G401 (cell line): ENCODE measurements at regions not wholly inside any gene's neighbourhood (a gene's known extent, or its start where the extent isn't known, plus 50 kb on each side); places are given as distances from the start of the nearest gene placed in this dataset.
A peak's percentile ranks its signal among the peaks of the same experiment; 100 is the strongest.

Experiments
- DNase-seq: peaks from one replicate; pipeline ENCODE4 v3.0.0-alpha.2; 2015; ENCODE audit warnings: low spot score
- in situ Hi-C: cut with HindIII; loops from 2 replicates; pipeline ENCODE4 v1.10.0; 2016; ENCODE audit warnings: low sequenced_read_pairs, mixed read lengths

DNA sequence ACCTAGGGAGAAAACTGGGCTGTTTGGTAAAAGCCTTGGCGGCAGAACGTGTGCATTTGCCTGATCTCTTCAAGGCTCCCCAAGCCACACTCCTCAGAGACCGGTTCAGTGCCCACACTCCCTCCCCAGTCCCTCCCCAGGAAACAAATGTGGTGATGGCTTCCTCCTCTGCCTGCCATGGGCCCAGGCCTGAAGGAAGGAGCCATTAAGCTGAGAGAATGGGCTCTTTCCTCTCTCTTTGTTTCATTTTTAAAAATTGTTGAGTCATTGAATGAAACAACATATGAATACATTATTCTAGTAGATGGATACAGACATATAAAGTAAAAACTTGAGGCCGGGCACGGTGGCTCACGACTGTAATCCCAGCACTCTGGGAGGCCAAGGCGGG is 50.6 kb upstream of the YWHAQ start:
- in situ Hi-C loops = no loop called here
- DNase-seq = no peak

DNA sequence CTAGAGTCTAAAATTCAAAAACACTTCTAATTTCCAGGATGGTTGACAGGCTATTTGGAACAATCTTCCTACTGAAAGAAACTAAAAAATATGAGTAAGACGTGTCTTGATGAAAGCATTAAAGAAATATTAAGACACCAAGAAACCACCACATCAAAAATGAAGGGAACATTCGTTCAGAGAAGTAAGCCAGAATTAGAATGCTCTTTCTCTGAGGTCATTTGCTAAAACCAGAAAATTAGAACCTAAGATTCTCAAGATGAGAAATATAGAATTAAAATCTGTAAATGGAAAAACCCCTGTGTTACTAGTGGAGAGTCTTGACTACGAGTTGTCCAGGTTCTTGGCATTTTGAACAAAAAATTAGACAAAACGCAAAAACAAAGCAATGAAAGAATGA is 54.8 kb upstream of the YWHAQ start:
- in situ Hi-C loops = no loop called here

DNA sequence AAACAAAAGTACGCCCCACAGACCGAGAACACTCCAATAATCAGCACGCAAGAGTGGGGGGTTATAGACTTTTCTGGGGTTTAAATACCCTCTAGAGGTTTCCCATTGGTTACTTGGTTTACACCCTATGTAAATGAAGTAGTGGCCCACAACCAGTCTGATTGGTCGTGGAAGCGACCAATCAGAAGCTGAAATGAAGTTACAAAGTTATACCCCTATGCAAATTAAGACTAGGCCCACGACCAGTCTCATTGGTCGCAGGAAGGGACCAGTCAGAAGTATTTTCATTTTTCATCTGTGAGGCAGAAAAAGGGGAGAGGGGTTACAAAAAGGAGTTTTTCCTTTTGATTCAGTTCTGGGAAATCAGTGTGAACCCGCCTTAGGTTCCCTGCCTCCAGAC is 55.3 kb upstream of the YWHAQ start:
- DNase-seq = no peak
- in situ Hi-C loops = no loop called here

More for the DNA sequence above, 54.8 kb upstream of the YWHAQ start:
- no peak for DNase-seq

DNA sequence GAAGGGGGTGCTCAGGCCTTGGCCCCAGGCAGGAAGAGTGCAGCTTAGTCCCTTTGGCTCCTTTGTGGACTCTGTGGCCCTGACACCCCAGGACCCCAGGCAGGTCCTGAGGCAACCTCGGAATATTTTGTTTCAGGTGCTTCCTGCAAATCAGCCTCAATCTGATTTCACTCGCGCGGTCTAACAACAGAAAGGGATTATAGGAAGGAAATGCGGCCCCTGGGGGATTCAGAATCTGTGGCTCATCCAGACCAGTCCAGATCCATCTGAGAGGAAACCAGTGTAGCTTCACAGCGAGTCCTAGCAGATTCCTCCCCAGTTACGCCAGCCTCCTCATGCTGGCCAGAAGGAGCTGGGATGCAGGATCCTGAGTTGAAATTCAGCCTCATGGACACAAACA is 59.5 kb upstream of the YWHAQ start:
- no peak for DNase-seq
- in situ Hi-C loops = no loop called here

DNA sequence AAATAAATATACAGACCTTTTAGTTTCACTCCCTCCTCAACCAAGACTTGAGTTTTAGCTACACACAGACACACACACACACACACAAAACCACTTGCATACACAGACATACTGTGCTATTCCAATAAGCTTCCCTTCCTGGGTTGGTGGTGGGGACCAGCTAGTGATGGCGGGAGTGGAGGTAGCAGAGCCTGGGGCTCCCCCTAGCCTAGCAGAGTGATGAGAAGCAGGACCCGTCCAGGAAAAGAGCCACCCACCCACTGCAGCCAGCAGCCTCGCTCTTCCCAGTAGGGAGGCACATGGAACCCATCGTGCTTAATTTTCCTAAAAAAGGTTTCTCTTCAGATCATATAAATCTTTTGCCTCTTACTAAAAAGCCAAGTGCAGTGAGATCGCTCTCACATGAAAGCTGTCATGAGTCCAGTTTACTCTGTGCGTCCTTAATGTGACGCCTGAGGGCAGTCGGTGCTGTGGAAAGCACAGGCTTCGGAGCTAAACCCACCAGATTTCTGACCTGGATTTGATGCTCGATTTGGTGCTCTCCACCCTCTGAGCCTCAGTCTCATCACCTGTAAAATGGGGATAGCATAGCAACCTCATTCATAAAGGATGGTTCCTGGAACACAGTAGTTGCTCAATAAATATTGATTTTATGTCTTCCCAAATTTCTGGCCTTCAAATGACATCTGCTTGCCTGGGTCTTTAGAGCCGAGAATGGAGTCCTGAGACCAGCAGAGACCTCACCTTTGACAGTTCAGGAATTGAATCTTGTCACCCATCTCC is 60.1 kb upstream of the YWHAQ start:
- DNase-seq = peak; percentile 24
- in situ Hi-C loops = no loop called here

DNA sequence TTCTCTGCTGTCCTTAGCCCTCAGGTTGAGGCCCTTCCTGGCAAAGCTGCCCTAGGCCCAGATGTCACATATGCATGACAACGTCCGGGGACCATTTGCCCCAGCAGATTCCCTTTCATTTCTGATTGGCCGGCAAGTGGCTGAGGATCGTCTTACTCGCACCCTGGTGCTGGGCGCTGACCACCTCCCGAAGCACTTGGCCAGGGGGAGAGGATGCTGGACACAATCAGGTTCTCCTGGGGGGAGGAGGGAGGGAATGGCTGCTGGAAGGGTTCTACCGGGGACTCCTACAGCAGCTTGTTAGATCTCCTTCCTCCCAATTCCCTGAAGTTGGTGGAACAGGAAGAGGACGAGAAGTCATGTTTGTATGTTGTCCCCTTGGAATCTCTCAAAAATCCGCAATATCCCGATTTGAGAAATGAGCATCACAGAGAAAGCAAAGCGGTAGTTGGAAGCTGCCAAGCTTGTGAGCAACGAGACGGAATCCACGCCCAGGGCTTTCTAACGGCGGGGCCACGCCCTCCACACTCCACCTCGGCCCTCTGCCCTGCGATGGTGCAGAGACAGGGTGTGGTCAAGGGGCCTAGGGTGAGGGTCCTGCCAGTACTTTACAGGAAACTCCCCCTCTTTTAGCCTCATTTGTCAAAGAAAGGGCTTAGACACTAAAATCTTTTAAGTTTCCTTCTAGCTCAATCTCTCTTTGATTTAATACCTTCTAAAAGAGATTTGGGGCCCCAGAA is 61.8 kb upstream of the YWHAQ start:
- in situ Hi-C loops = no loop called here
- DNase-seq = peak; percentile 44

DNA sequence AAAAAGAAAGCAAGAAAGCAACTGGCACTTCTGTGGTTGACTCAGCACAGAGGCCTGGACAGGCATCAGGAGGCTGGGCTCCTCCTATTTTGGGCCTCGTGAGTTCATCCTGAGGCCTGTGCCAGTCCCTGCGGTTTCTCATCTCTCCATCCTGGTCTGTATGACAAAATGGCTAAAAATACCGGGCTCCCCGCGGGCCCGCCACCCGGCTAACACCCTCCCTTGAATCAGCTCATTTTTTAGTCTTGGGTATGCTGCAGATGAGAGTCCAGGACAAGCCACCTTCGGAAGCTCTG is 62.3 kb upstream of the YWHAQ start:
- in situ Hi-C loops = no loop called here
- DNase-seq = peak; percentile 99

DNA sequence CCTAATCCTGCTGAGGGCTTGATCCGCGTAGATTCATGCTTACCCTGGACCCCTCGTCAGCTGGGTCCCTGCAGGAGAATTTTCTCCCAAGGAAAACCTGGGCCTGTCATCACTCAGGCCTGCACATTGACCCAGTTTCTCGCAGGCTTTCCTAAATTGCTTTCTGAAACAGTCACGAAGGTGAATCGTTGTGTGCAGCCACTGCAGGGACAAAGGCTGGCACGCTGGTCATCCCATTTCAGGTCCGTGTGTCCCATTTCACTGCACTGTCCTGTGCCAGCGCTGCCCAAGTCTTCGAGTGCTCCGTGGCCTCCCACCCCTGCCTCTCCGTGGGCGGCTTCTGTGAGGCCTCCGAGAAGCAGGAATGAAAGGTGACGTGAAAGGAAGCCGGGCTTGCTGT is 62.8 kb upstream of the YWHAQ start:
- DNase-seq = peak; percentile 78
- in situ Hi-C loops = no loop called here

DNA sequence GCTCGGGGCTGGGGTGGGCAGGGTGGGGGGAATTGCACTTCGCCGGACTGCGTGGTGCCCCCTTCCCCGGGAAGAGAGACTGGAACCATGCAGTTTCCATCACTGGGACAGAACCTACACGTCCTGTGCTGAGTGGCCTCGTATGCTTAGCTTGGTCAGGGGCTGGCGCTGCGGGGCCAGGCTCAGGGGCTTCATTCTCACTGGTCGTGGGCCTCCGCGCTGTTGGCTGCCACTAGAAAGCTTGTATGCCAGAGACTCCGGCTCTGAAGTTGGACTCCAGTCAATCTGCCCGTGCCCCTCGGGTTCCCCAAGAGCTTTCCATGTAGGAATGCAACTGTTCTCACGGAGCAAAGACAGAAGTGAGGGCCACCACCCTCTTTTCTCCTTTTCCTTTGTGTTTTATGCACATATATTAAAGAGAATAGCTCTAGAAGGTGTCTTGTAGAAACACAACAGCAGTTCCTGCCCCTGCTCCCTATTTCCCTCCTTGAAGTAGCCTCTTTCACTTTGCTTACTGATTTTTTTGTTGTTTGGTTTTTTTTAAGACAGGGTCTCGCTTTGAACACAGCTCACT is 64.0 kb upstream of the YWHAQ start:
- DNase-seq = no peak
- in situ Hi-C loops = no loop called here

DNA sequence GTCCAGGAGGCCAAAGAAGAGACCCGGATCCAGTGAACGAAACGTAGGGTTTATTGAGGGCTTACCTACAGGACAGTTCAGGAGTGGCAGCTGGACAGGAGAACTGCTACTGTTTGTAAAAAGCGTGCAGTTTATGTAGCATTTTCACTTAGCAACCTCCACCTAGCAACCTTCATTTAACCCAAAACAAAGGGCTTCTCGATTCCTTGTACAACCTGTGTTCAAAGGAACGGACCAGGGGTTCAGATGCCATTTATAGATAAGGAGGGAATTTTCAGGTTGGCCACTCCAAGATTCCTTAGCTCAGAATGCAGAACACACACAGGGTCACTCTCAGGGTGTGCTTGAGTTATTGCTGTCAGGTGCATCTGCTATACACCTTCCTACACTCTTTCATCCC is 65.1 kb upstream of the YWHAQ start:
- in situ Hi-C loops = no loop called here
- DNase-seq = no peak

DNA sequence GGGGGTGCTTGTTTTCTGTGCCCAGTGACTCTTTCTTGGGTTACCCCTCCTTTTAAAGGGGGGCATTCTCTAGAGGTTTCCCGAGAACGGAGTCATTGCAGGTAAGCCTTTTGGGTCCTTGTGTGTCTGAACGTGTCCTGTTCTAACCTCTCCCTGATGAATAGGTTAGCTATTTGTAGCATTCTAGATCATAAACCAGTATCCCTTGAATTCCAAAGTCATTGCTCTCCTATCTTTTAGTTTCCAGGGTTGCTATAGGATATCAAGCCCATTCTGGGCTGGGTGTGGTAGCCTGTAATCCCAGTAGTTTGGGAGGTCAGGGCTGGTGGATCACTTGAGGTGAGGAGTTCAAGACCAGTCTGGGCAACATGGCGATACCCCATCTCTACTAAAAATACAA is 65.9 kb upstream of the YWHAQ start:
- DNase-seq = no peak

DNA sequence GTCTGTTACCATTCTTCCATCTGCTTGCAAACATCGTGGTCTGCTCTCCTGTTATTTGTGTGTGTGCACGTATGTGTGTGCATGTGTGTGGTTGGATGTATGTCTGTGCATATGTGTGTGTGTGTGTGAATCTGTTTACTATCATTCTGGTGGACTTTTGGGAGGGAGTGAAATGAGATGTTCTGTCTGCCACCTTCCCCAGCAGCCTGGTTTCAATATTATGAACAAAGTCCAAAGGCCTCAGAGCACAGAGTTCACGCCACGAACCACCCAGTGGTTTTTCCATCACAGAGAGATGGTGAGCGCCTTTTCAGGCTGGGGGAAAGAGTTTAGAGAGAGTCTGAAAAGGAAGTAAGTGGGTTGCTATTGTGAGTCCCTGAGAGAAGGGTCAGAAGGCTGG is 67.1 kb upstream of the YWHAQ start:
- in situ Hi-C loops = no loop called here

More for the DNA sequence above, 65.9 kb upstream of the YWHAQ start:
- in situ Hi-C loops = no loop called here

DNA sequence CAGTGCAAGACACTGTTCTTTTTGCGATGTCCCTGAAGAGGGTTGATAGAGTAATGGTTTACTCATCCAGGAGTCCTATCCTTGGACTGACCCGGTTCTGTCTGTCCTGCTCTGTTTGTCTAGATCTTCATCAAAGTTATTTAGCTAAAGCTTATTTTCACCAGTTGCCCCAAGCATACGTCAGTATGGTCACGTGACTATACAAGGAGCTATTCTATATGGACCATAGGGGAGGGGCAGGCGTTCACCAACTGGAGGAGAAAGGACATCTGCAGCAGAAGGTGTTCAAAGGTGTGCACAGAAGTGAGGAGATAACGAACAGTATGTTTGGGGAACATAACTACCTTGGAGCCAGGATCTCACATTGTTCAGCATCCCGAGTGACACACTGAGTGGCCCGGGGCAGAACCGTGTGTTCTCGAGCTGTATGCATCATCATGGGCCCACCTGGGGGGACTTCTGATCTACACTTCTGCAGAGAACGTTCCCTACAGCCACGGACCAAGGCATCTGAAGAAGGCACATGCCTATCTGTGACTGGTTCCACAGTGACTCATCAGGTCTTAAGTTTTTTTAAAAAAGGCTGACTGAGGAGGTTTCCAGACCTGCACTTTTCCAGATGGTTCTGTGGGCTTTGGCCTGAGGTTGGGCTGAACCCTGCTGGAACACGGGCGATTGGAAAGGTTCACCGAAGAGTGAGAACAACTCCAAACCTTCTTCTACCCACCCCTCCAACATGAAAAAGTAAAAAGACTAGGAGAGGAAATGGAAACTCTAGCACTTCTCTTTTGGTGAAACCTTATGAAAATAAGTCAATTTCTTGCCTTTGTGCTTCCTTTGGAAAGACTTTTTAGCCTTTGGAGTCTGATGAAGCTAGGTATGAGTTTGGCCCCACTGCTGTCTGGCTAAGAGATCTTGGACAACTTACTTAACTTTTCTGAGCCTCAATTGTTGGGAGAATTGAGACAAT is 68.6 kb upstream of the YWHAQ start:
- DNase-seq = no peak
- in situ Hi-C loops = no loop called here

More for the DNA sequence above, 67.1 kb upstream of the YWHAQ start:
- DNase-seq = no peak

DNA sequence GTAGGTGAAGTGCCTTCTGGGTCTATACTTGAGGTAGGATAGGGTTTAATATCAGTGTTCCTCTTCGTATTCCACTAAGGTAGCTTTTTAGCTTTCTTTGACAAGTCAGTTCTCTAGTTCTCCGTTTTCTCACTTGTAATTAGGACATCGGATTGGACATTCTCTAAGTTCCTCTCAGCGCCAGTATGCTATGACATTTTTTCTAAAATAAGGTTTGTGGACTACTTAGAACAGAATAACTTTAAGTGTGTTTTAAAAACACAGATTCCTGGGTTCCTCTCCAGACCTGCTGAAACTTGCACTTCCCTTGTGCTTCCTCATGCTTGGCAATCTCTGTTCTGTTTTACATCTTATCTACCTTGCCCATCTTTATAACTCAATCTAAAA is 69.3 kb upstream of the YWHAQ start:
- no peak for DNase-seq
- in situ Hi-C loops = no loop called here

DNA sequence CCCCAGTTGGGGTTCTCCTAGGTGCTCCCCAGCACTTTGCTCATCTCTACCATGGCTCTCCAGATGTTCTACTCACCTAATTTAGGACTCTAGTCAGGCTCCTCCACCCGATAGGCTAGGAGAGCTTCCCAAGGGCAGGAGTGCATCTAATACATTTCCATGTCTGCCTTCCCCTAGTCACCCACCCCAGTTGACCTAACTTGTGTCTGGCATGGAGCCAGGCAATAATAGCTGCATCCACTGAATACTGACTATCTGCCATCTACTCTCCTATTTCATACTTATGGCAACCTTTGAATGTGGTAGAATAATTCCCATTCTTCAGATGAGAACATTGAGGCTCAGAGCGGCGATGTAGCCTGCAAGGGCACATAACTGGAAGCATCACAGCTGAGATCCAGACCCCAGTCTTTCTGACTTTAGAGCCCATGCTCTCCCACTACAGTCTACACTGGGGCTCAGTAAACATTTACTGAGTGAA is 71.8 kb upstream of the YWHAQ start:
- DNase-seq = no peak
- in situ Hi-C loops = no loop called here

DNA sequence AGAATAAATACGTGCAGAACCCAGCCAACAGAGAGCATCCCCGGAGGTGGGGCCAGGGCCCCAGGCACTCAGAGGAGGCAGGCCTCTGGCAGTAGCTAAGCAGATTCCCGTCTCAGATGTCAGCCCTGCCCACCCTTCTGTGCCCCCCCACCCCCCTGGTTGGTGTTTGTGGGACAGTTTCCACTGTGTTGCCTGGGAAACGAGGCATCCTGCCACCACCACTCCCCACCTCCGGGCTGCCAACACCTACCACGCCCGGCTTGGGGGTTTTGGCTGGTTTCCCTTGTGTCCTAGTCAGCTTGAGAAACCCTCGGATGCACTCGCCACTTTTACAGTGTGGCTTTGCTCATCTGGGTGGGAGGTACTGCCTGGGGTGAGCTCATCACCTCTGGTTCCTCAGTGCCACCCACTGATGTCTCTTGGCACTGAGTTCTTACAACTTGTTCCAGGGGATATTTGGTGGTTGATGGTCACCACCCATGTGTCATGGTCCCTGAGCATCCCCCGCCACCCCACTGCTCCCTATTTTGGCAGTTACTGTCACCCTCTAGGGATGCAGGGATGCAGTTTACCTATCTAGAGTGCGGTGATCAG is 72.4 kb upstream of the YWHAQ start:
- in situ Hi-C loops = no loop called here

DNA sequence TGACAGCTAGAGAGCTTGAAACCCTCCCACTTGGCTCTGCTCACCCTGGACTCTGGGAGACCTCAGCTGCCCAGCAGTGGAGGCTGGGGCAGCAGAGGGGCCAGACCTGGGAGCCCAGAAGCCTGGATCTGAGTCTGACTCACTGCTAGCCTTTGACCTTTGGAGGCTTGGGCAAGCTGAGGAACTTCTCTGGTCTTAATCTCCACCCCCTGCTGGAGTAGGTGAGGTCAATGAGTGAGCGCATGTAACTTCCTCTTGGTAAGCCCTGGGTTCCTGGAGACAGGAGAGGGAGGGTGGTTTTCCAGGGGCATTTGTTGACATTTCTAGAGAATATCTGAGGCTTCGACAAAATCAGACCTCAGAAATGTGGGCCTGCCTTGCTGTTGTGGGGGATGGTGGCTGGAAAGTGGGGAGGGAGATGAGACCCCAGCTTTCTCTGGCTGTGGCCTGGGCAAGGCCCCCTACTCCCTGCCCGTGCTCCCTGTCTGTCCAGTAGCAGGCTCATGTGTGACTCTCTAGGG is 73.0 kb upstream of the YWHAQ start:
- in situ Hi-C loops = no loop called here
- no peak for DNase-seq

More for the DNA sequence above, 72.4 kb upstream of the YWHAQ start:
- DNase-seq = peak; percentile 24

DNA sequence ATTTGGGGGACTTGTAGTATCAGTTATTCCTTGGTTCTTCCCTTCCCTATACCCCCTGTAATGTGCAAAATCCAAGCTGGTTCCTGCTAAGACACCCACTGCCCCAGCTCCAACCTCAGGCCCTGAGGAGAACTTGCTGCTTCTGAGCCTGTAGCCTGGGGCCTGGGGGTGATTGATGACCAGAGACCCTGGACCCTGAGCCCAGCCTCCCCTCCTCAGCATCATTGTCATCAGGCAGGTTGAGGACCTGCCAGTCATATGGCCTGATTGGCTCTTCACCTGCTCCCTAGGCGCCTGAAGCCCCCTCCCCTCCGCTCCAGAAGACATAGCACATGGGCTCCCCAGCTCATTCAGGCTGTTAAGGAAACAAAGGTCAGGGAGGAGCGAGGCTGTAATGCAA is 73.8 kb upstream of the YWHAQ start:
- in situ Hi-C loops = no loop called here
- no peak for DNase-seq

DNA sequence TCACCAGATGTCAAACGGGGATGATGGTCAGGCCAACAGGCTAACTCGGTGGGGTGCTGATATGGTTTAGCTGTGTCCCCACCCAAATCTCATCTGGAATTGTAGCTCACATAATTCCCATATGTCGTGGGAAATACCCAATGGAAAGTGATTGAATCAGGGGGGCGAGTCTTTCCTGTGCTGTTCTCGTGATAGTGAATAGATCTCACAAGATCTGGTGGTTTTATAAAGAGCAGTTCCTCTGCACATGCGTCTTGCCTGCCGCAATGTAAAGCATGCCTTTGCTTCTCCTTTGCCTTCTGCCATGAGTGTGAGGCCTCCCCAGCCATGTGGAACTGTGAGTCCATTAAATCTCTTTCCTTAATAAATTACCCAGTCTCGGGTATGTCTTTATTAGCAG is 74.4 kb upstream of the YWHAQ start:
- in situ Hi-C loops = no loop called here
- DNase-seq = no peak
